Fibroblast of pulmonary artery (primary cell): ENCODE measurements at regions not wholly inside any gene's neighbourhood (a gene's known extent, or its start where the extent isn't known, plus 50 kb on each side); places are given as distances from the start of the nearest gene placed in this dataset.

Experiments used
- DNase-seq: peaks from one replicate; pipeline ENCODE4 v3.0.0-alpha.2; 2010; ENCODE audit warnings: low read depth
- H3K4me3 ChIP-seq: replicated peaks from 2 replicates; pipeline ENCODE4 v1.5.1; 2011; ENCODE audit warnings: low read depth, mild to moderate bottlenecking, control low read depth, low read length, moderate library complexity
- TF ChIP-seq, protein P1 (sequence below): IDR thresholded peaks from 2 replicates; pipeline ENCODE4 v1.5.1; 2011; ENCODE audit warnings: mild to moderate bottlenecking, control low read depth, low read length, inconsistent platforms; ENCODE audit errors: missing control alignments

DNA sequence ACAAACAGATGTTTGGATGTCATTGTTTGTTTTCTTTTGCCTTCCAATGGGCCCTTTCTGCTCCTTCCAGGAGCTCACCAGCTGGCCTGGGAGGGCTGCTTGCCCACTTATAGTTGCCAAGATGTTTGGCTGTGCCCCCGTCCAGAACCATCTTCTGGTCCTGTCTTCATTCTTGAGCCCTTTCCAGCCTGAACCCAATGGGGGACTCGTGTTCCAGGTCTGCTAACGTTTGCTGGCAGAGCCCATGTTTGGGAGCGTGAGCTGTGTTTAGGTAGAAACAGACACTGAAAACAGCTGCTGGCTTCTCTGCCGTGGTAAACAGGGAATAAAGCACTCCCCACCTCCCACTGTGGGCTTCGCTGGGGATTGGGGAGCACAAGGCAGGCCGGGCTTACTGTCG, 83.2 kb upstream of the SYT13 start:
- TF ChIP-seq, protein P1, sequence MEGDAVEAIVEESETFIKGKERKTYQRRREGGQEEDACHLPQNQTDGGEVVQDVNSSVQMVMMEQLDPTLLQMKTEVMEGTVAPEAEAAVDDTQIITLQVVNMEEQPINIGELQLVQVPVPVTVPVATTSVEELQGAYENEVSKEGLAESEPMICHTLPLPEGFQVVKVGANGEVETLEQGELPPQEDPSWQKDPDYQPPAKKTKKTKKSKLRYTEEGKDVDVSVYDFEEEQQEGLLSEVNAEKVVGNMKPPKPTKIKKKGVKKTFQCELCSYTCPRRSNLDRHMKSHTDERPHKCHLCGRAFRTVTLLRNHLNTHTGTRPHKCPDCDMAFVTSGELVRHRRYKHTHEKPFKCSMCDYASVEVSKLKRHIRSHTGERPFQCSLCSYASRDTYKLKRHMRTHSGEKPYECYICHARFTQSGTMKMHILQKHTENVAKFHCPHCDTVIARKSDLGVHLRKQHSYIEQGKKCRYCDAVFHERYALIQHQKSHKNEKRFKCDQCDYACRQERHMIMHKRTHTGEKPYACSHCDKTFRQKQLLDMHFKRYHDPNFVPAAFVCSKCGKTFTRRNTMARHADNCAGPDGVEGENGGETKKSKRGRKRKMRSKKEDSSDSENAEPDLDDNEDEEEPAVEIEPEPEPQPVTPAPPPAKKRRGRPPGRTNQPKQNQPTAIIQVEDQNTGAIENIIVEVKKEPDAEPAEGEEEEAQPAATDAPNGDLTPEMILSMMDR: no peak
- H3K4me3 ChIP-seq: no peak overlapping the region
- DNase-seq: no peak

DNA sequence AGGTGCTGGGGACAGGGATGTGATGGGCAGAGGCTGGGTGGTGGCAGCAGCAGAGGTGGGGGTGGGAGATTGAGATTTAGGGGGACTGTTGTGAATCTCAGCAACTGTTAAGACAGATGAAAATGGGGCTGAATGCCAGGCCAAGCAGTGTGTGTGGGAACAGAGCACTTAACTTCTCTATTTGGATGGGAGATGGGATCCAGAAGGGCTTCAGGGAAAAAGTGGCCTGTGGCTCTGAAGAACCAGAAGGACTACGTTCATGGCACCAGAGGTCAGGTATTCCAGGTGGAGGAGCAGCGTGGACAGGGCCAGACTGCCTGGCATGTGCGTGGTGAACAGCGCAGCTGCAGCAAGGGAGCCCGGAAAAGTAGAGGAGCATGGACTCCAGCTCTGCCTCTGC, 82.6 kb upstream of the SYT13 start:
- no peak overlapping the region for H3K4me3 ChIP-seq
- no peak for DNase-seq
- TF ChIP-seq, protein P1: no peak

DNA sequence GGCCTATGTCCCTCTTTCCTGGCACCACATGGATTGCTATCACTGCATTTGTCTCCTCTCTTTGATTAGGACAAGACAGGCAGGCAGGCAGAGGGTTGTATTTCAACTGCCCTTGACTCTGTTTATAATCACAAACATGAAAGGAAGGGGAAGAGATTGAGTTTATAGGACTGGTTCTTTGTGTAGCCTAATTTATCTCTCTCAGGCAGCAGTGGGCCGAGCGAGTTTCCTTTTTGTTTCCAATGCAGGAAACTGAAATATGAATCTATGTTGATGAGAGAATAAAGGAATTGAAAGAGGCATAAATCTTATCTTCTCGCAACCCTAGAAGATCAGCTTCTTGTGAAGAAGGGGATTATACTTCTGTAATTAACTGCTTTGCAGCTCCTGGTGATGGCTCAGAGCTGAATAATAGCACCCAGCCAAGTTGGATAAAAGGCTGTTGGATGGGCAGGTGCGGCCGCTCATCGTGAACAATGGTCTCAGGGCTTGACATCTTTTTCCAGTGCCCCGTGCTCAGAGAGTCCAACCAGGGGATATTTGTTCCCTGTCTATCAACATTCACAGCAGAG, 80.6 kb upstream of the SYT13 start:
- TF ChIP-seq, protein P1: no peak
- DNase-seq: no peak
- H3K4me3 ChIP-seq: no peak overlapping the region

DNA sequence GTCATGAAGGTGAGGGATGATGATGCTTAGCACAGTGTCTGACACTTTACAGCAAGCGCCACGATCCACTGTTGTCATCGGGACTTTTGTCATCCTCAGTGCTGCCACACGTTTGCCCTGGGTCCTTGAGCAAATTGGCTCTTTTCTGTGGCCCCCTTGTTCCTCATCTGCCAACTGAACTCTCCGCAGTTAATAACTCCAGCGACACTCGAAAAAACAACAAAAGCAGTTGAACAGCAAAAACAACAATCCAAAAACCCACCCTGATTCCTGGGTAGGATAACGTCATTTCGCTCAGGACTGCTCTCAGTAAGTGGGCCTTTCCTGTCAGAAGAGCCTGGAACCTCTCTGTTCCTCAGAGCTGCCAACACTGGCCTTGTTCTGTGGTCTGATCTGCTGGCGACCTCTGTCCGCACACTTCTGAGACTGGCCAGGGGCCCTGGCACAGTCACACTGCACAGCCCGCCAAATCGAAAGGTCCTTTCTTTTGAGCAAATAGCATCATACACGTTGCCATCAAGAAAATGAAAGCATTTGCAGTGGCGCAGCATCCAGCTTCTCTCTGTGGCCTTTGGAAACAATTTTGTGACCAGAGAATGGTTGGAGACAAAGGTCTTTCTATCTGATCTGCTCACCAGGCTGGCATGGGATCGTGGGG, 79.9 kb upstream of the SYT13 start:
- no peak for DNase-seq
- TF ChIP-seq, protein P1: no peak
- H3K4me3 ChIP-seq: no peak overlapping the region

DNA sequence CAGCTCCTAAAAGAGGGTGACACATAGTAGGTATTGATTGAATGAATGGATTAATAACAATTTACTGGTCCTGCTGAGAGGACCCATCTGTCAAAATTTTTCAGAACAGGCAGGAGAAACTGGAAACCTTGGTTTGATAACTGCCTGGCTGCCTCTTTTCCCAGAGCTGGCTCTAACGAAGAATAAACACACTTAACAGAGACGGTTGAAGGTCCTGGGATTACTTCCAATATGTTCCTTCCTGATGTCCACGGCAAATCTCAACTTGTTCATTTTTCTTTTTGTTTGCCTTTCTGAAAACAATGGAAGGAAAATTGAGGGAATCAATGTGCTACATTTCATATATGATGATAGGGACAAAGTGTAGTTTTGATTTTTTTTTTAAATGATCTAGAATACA, 76.5 kb upstream of the SYT13 start:
- H3K4me3 ChIP-seq: no peak overlapping the region
- no peak for DNase-seq
- TF ChIP-seq, protein P1: no peak

DNA sequence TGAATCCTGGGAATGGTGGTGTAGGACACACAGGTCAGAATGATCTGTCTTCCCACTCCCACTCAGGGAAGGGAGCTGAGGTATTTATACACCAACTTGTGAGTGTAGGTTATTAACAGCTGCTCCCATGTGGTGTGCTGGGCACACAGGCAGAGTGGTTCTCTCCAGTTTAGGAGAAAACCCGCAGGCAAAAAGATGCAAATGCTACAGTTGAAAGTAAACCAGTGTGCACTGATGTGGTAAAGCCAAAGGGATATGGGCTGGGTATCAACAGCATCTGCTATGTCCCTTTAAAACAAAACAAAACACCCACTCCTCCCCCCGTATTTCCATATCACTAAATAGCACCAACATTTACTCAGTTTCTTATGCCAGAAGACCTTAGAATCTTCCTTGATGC, 75.4 kb upstream of the SYT13 start:
- no peak overlapping the region for H3K4me3 ChIP-seq
- TF ChIP-seq, protein P1: no peak
- no peak for DNase-seq

DNA sequence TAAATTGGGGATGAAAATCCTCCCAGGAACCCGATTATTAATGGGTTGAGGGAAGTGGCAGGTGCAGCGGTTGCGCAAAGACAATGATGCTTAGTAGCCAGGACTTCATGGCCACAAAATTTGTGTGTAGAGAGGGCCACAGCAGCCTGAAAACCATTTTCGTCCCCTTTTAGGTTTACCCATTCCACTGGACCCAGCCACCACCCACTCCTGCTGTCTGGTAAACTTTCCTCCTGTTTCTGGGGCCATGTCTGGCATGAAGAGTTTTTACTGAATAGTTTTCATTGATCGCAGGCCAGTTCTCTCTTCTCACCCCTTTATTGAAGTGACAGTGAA, 69.5 kb upstream of the SYT13 start:
- peak overlapping the region; percentile 50 for H3K4me3 ChIP-seq
- no peak for DNase-seq
- TF ChIP-seq, protein P1: no peak
